ENCODE measurements at regions not wholly inside any gene's neighbourhood (a gene's known extent, or its start where the extent isn't known, plus 50 kb on each side); places are given as distances from the start of the nearest gene placed in this dataset.

GRCh38 chr17:57174591-57174990 lies 81.7 kb upstream of the MSI2 start:
- ChIA-PET POLR2A (no interaction called here), CTCF (no interaction called here)
- Mint-ChIP-seq H3K27me3 (peaks cover 50% of the 10 kb centered on the region), H3K4me3 (no peak overlapping the region), H3K36me3 (ENCODE audit: low read depth) (no peaks in the 10 kb centered on the region), H3K9me3 (no peaks in the 10 kb centered on the region), H3K27ac (no peak overlapping the region), H3K4me1 (no peaks in the 10 kb centered on the region)
- DNase-seq = no peak

GRCh38 chr17:57178839-57179238 lies 77.5 kb upstream of the MSI2 start:
- H3K4me3 Mint-ChIP-seq = no peak overlapping the region
- DNase-seq = no peak
- CTCF ChIA-PET = no interaction called here
- POLR2A ChIA-PET = no interaction called here
- no peaks in the 10 kb centered on the region for H3K36me3 Mint-ChIP-seq (ENCODE audit: low read depth)
- peaks cover 34% of the 10 kb centered on the region for H3K27me3 Mint-ChIP-seq
- no peaks in the 10 kb centered on the region for H3K4me1 Mint-ChIP-seq
- H3K27ac Mint-ChIP-seq = no peak overlapping the region
- H3K9me3 Mint-ChIP-seq = no peaks in the 10 kb centered on the region

GRCh38 chr17:57182621-57183020 lies 73.7 kb upstream of the MSI2 start:
- POLR2A ChIA-PET = interaction anchor here (1.3 kb wide), 1 partner anchor 13 kb away, joined by 3 read pairs; no protein-coding TSS in a partner anchor

GRCh38 chr17:57186226-57187019 lies 69.9 kb upstream of the MSI2 start:
- CTCF ChIA-PET = no interaction called here
- DNase-seq = no peak
- H3K36me3 Mint-ChIP-seq (ENCODE audit: low read depth) = no peaks in the 10 kb centered on the region
- no peaks in the 10 kb centered on the region for H3K9me3 Mint-ChIP-seq
- H3K4me1 Mint-ChIP-seq = no peaks in the 10 kb centered on the region
- peaks cover 9% of the 10 kb centered on the region for H3K27me3 Mint-ChIP-seq
- H3K4me3 Mint-ChIP-seq = no peak overlapping the region
- POLR2A ChIA-PET = no interaction called here
- no peak overlapping the region for H3K27ac Mint-ChIP-seq

More at GRCh38 chr17:57182621-57183020, 73.7 kb upstream of the MSI2 start:
- H3K4me3 Mint-ChIP-seq = no peak overlapping the region
- H3K9me3 Mint-ChIP-seq = no peaks in the 10 kb centered on the region
- H3K4me1 Mint-ChIP-seq = no peaks in the 10 kb centered on the region
- H3K36me3 Mint-ChIP-seq (ENCODE audit: low read depth) = no peaks in the 10 kb centered on the region
- no peak overlapping the region for H3K27ac Mint-ChIP-seq
- DNase-seq = no peak
- peaks cover 14% of the 10 kb centered on the region for H3K27me3 Mint-ChIP-seq
- CTCF ChIA-PET = no interaction called here

- no peak overlapping the region for H3K4me3 Mint-ChIP-seq
- no peaks in the 10 kb centered on the region for H3K4me1 Mint-ChIP-seq
- ChIA-PET CTCF (no interaction called here), POLR2A (no interaction called here)
- H3K27ac Mint-ChIP-seq = no peak overlapping the region
- H3K9me3 Mint-ChIP-seq = no peaks in the 10 kb centered on the region
- no peak for DNase-seq
- H3K27me3 Mint-ChIP-seq = peaks cover 11% of the 10 kb centered on the region
- H3K36me3 Mint-ChIP-seq (ENCODE audit: low read depth) = no peaks in the 10 kb centered on the region
These were observed 68.9 kb upstream of the MSI2 start for GRCh38 chr17:57187391-57187790.

- ChIA-PET CTCF (no interaction called here), POLR2A (interaction anchor here (0.6 kb wide), 1 partner anchor 13 kb away, joined by 3 read pairs; no protein-coding TSS in a partner anchor)
- H3K9me3 Mint-ChIP-seq = peaks cover 11% of the 10 kb centered on the region
- DNase-seq = no peak
- no peak overlapping the region for H3K27ac Mint-ChIP-seq
- H3K4me3 Mint-ChIP-seq = no peak overlapping the region
- H3K4me1 Mint-ChIP-seq = no peaks in the 10 kb centered on the region
- H3K36me3 Mint-ChIP-seq (ENCODE audit: low read depth) = no peaks in the 10 kb centered on the region
- peaks cover 25% of the 10 kb centered on the region for H3K27me3 Mint-ChIP-seq
These were observed 60.4 kb upstream of the MSI2 start for GRCh38 chr17:57195785-57196460.

- no peak for DNase-seq
- Mint-ChIP-seq H3K27me3 (peaks cover 18% of the 10 kb centered on the region), H3K36me3 (ENCODE audit: low read depth) (no peaks in the 10 kb centered on the region), H3K4me3 (no peak overlapping the region), H3K4me1 (no peaks in the 10 kb centered on the region), H3K9me3 (peaks cover 11% of the 10 kb centered on the region), H3K27ac (no peak overlapping the region)
- ChIA-PET CTCF (no interaction called here), POLR2A (no interaction called here)
These were observed 58.8 kb upstream of the MSI2 start for GRCh38 chr17:57197466-57198071.

- Mint-ChIP-seq H3K4me1 (no peaks in the 10 kb centered on the region), H3K9me3 (no peaks in the 10 kb centered on the region), H3K4me3 (no peak overlapping the region), H3K36me3 (ENCODE audit: low read depth) (no peaks in the 10 kb centered on the region), H3K27me3 (peaks cover 16% of the 10 kb centered on the region), H3K27ac (no peak overlapping the region)
- DNase-seq = no peak
- POLR2A ChIA-PET = no interaction called here
- CTCF ChIA-PET = no interaction called here
These were observed 54.8 kb upstream of the MSI2 start for GRCh38 chr17:57201481-57201880.

- H3K9me3 Mint-ChIP-seq = no peaks in the 10 kb centered on the region
- no peak overlapping the region for H3K27ac Mint-ChIP-seq
- H3K4me1 Mint-ChIP-seq = no peaks in the 10 kb centered on the region
- CTCF ChIA-PET = no interaction called here
- POLR2A ChIA-PET = no interaction called here
- peaks cover 21% of the 10 kb centered on the region for H3K27me3 Mint-ChIP-seq
- DNase-seq = no peak
- no peaks in the 10 kb centered on the region for H3K36me3 Mint-ChIP-seq (ENCODE audit: low read depth)
- no peak overlapping the region for H3K4me3 Mint-ChIP-seq
These were observed 53.3 kb upstream of the MSI2 start for GRCh38 chr17:57203040-57203439.

Data from activated CD4-positive, alpha-beta memory T cell treated with anti-CD3 and anti-CD28 coated beads, Interleukin-2, amount 10 ng/mL, durations not matched to agents 7 days and 5 days (primary cell).